Inflammatory macrophage (primary cell): ENCODE measurements at regions not wholly inside any gene's neighbourhood (a gene's known extent, or its start where the extent isn't known, plus 50 kb on each side); places are given as distances from the start of the nearest gene placed in this dataset.
"Not testable (repeated sequence)": the region's sequence is repeated elsewhere in the genome, so short reads cannot be mapped to it uniquely, and the experiment has no call there.

Experiments used
- DNase-seq, 2 donors: peaks; one replicate each; pipeline ENCODE4 v3.0.0-alpha.2; 2020 to 2022

- DNase-seq: no peak
Measured at GRCh38 chr13:104996022-104996421, 1539.4 kb downstream of the EFNB2 start.

GRCh38 chr13:104993708-104994107, 1541.8 kb downstream of the EFNB2 start:
- no peak for DNase-seq

- DNase-seq: no peak
Measured at GRCh38 chr13:104987621-104988020, 1547.8 kb downstream of the EFNB2 start.

GRCh38 chr13:104984296-104984818, 1551.1 kb downstream of the EFNB2 start:
- DNase-seq: peak; percentile 52 to 70

- no peak for DNase-seq
Measured at GRCh38 chr13:104983601-104984000, 1551.9 kb downstream of the EFNB2 start.

GRCh38 chr13:104980586-104980985, 1554.9 kb downstream of the EFNB2 start:
- DNase-seq: no peak

GRCh38 chr13:104979281-104980030, 1556.0 kb downstream of the EFNB2 start:
- no peak for DNase-seq

GRCh38 chr13:104976986-104977385, 1558.5 kb downstream of the EFNB2 start:
- peak; percentile 39 to 54 for DNase-seq

GRCh38 chr13:104975272-104975671, 1560.2 kb downstream of the EFNB2 start:
- DNase-seq: no peak

- DNase-seq: no peak
Measured at GRCh38 chr13:104968876-104969275, 1566.6 kb downstream of the EFNB2 start.

- DNase-seq: no peak
Measured at GRCh38 chr13:104967836-104968630, 1567.4 kb downstream of the EFNB2 start.

GRCh38 chr13:104967376-104967775, 1568.1 kb downstream of the EFNB2 start:
- DNase-seq: no peak

- no peak for DNase-seq
Measured at GRCh38 chr13:104962411-104962810, 1573.1 kb downstream of the EFNB2 start.

- DNase-seq: no peak
Measured at GRCh38 chr13:104961246-104961645, 1574.2 kb downstream of the EFNB2 start.

GRCh38 chr13:104954210-104954609, 1581.3 kb downstream of the EFNB2 start:
- DNase-seq: peak; percentile 3 to 66

- DNase-seq: no peak
Measured at GRCh38 chr13:104953588-104953987, 1581.9 kb downstream of the EFNB2 start.

- no peak for DNase-seq
Measured at GRCh38 chr13:104949840-104950740, 1585.4 kb downstream of the EFNB2 start.

- no peak for DNase-seq
Measured at GRCh38 chr13:104944176-104944575, 1591.3 kb downstream of the EFNB2 start.

GRCh38 chr13:104943331-104943730, 1592.1 kb downstream of the EFNB2 start:
- DNase-seq: no peak

- no peak for DNase-seq
Measured at GRCh38 chr13:104937881-104938280, 1597.6 kb downstream of the EFNB2 start.

- no peak for DNase-seq
Measured at GRCh38 chr13:104936304-104936703, 1599.2 kb downstream of the EFNB2 start.

GRCh38 chr13:104920513-104920912, 1614.9 kb downstream of the EFNB2 start:
- DNase-seq: not testable (repeated sequence)

GRCh38 chr13:104920091-104920490, 1615.4 kb downstream of the EFNB2 start:
- DNase-seq: no peak
